Breast epithelium (tissue), 4 donors: ENCODE measurements at regions not wholly inside any gene's neighbourhood (a gene's known extent, or its start where the extent isn't known, plus 50 kb on each side); places are given as distances from the start of the nearest gene placed in this dataset.

ENCODE experiments used
- DNase-seq, 2 donors: peaks; one replicate each; pipeline ENCODE4 v3.0.0-alpha.2; 2019; ENCODE audit warnings: low spot score in 2 of 2
- H3K27ac ChIP-seq, 2 donors: fragments of 200-600 bp; sonication (generic) in 1 of 2; one replicate each; pipeline ENCODE4 v1.5.1; 2016 to 2019; ENCODE audit warnings: mild to moderate bottlenecking in 1 of 2
- H3K27me3 ChIP-seq, 2 donors: fragments of 200-600 bp; sonication (generic) in 1 of 2; one replicate each; pipeline versions ENCODE4 v1.5.1 to v1.6.0; 2017 to 2019; ENCODE audit warnings: control low read depth in 1 of 2, mild to moderate bottlenecking in 1 of 2
- H3K36me3 ChIP-seq: fragments of 200-600 bp; one replicate; pipeline ENCODE4 v1.5.1; 2019
- H3K4me1 ChIP-seq, 2 donors: fragments of 200-600 bp; sonication (generic); one replicate each; pipeline ENCODE4 v1.5.1; 2016 to 2019; ENCODE audit warnings: control low read depth in 1 of 2
- H3K4me3 ChIP-seq, 3 donors: fragments of 200-600 bp; sonication (generic); 1 replicate in 2 of 3; 2 replicates in 1 of 3; pipeline ENCODE4 v1.5.1; 2016 to 2019; ENCODE audit warnings: mild to moderate bottlenecking in 3 of 3, moderate library complexity in 2 of 3
- H3K9me3 ChIP-seq, 2 donors: fragments of 200-600 bp; sonication (generic) in 1 of 2; one replicate each; pipeline ENCODE4 v1.5.1; 2016 to 2019; ENCODE audit warnings: control low read depth in 1 of 2
- CTCF ChIP-seq, 3 donors: fragments of 450-650 bp; IDR thresholded peaks; one replicate each; pipeline ENCODE4 v1.5.1; 2016 to 2017; ENCODE audit warnings: antibody characterized with exemption in 3 of 3, mild to moderate bottlenecking in 3 of 3, moderate library complexity in 3 of 3
- POLR2A ChIP-seq: fragments of 450-650 bp; IDR thresholded peaks from one replicate; pipeline ENCODE4 v1.6.1; 2016; ENCODE audit warnings: antibody characterized with exemption, mild to moderate bottlenecking, moderate library complexity
- POLR2AphosphoS5 ChIP-seq, 3 donors: sonication (generic); formaldehyde crosslinking; IDR thresholded peaks; one replicate each; pipeline ENCODE4 v1.6.1; 2017; ENCODE audit warnings: antibody characterized with exemption in 3 of 3
- intact Hi-C: fragments of 100-400 bp; cut with DNase I; formaldehyde crosslinking; loops from one replicate; pipeline ENCODE4 v1.15.1; 2023; ENCODE audit warnings: low total_unique reads

DNA sequence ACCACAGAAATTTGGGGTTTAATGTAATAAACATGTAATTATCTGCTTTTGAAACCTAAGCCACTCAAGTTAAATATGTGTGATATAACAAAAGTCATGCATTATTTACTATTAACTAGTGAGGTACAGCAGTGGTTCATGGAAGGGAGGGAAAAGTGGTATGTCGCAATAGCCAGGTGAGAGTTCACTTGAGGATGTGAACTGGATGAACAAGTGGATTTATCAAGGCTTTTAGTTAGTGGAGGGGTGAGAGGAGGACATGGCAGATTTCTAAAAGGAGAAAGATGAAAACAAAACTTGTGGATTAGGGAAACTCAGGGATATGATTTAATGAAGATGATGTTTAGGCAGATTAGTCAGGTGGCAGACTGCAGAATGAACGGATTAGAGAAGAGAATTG, 141.3 kb upstream of the NFIB start:
- H3K27me3 ChIP-seq: no peaks in the 10 kb centered on the region
- H3K27ac ChIP-seq: no peak overlapping the region
- H3K36me3 ChIP-seq: no peaks in the 10 kb centered on the region
- no peak for DNase-seq
- no peak for TF ChIP-seq POLR2AphosphoS5 (IDR thresholded peaks at IDR 0.05)
- no peak for TF ChIP-seq POLR2A
- no peak for TF ChIP-seq CTCF (IDR thresholded peaks at IDR 0.05)
- no peaks in the 10 kb centered on the region for H3K4me1 ChIP-seq
- no peaks in the 10 kb centered on the region for H3K9me3 ChIP-seq
- no peak overlapping the region for H3K4me3 ChIP-seq
- intact Hi-C loops: no loop called here

- no peaks in the 10 kb centered on the region for H3K9me3 ChIP-seq
- TF ChIP-seq POLR2AphosphoS5 (IDR thresholded peaks at IDR 0.05) (no peak), CTCF (IDR thresholded peaks at IDR 0.05) (no peak), POLR2A (no peak)
- intact Hi-C loops: no loop called here
- no peak for DNase-seq
- H3K27me3 ChIP-seq: no peaks in the 10 kb centered on the region
- no peaks in the 10 kb centered on the region for H3K4me1 ChIP-seq
- H3K27ac ChIP-seq: no peak overlapping the region
- H3K36me3 ChIP-seq: no peaks in the 10 kb centered on the region
- no peak overlapping the region for H3K4me3 ChIP-seq
Measured at GRCh38 chr9:14453286-14453685, 139.3 kb upstream of the NFIB start.

DNA sequence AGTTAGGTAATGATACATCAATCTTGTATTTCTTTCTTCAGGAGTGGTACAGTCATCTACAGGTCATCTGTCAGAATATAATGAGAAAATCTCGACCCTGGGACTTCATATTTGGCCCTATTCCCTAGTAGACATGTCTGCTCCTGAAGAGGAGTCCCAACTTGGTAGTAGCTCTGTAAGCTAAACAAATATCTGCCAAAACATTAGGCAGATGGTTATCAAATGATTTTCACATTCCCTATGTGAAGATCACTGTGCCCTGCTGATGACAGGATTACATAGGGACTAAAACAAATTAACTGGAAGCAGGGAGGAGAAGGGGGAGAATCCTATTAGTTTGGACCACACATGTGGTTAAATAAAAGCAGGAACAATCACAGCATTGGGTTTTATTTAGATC, 138.6 kb upstream of the NFIB start:
- Histone ChIP-seq H3K36me3 (no peaks in the 10 kb centered on the region), H3K4me3 (no peak overlapping the region), H3K4me1 (no peaks in the 10 kb centered on the region), H3K27me3 (no peaks in the 10 kb centered on the region), H3K27ac (no peak overlapping the region), H3K9me3 (no peaks in the 10 kb centered on the region)
- DNase-seq: no peak
- intact Hi-C loops: no loop called here
- TF ChIP-seq POLR2A (no peak), POLR2AphosphoS5 (IDR thresholded peaks at IDR 0.05) (no peak), CTCF (IDR thresholded peaks at IDR 0.05) (no peak)

DNA sequence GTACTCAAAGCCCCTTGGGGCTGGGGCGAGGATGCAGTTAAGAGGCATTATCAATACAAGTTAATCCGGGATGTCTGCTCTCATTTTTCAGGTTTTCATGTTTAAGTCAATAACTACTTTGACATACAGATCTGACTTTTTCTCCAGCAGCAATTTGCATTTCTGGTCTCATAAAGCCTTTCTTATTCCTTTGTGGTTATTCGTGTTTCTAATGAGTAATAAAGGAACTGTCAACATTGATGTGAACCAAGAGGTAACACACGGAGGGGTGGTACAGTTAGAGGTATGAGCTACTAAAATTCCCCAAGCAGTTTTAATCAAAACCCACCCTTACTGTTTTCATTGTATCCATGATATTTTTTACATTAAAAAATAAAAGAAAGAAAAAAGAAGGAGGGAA, 138.0 kb upstream of the NFIB start:
- Histone ChIP-seq H3K27ac (no peak overlapping the region), H3K36me3 (no peaks in the 10 kb centered on the region), H3K9me3 (no peaks in the 10 kb centered on the region), H3K4me1 (no peaks in the 10 kb centered on the region), H3K27me3 (no peaks in the 10 kb centered on the region), H3K4me3 (no peak overlapping the region)
- TF ChIP-seq POLR2A (no peak), POLR2AphosphoS5 (IDR thresholded peaks at IDR 0.05) (no peak), CTCF (IDR thresholded peaks at IDR 0.05) (no peak)
- DNase-seq: no peak
- intact Hi-C loops: no loop called here

- TF ChIP-seq CTCF (IDR thresholded peaks at IDR 0.05) (no peak), POLR2AphosphoS5 (IDR thresholded peaks at IDR 0.05) (no peak), POLR2A (no peak)
Measured at GRCh38 chr9:14447103-14447502, 133.2 kb upstream of the NFIB start.

More at GRCh38 chr9:14447103-14447502, 133.2 kb upstream of the NFIB start:
- no peak for DNase-seq
- no peaks in the 10 kb centered on the region for H3K36me3 ChIP-seq
- intact Hi-C loops: no loop called here
- no peaks in the 10 kb centered on the region for H3K9me3 ChIP-seq
- H3K4me3 ChIP-seq: no peak overlapping the region
- no peaks in the 10 kb centered on the region for H3K4me1 ChIP-seq
- H3K27ac ChIP-seq: no peak overlapping the region
- H3K27me3 ChIP-seq: no peaks in the 10 kb centered on the region
